Erythroblast (primary cell): ENCODE measurements at regions not wholly inside any gene's neighbourhood (a gene's known extent, or its start where the extent isn't known, plus 50 kb on each side); places are given as distances from the start of the nearest gene placed in this dataset.

Experiments used
- GATA1 ChIP-seq: IDR thresholded peaks from 2 replicates; pipeline ENCODE4 v1.6.1; 2011; ENCODE audit warnings: low read depth, mild to moderate bottlenecking, control low read depth, low read length, moderate library complexity
- POLR2A ChIP-seq: IDR thresholded peaks from 2 replicates; pipeline ENCODE4 v1.6.1; 2011; ENCODE audit warnings: mild to moderate bottlenecking, low read length

GRCh38 chr4:175871774-175872405 is 59.8 kb upstream of the GPM6A start:
- TF ChIP-seq POLR2A, result no peak
- no peak for TF ChIP-seq GATA1
